Keratinocyte (primary cell): ENCODE measurements at regions not wholly inside any gene's neighbourhood (a gene's known extent, or its start where the extent isn't known, plus 50 kb on each side); places are given as distances from the start of the nearest gene placed in this dataset.

Experiments used
- DNase-seq: peaks from one replicate; pipeline ENCODE4 v3.0.0-alpha.2; 2011; ENCODE audit warnings: low read depth, missing footprints, low spot score
- FAIRE-seq: peaks from 2 replicates; lab custom pipeline; 2011; peaks lifted over from hg19 to GRCh38; lab: Jason Lieb, UNC
- H2AFZ ChIP-seq: 2 replicates; pipeline ENCODE4 v1.6.0; 2012; ENCODE audit warnings: low read length, control low read depth, inconsistent platforms; ENCODE audit not compliant: control insufficient read depth
- H3K27ac ChIP-seq: 2 replicates; pipeline ENCODE4 v1.5.1; 2011; ENCODE audit warnings: low read length; ENCODE audit not compliant: control insufficient read depth, insufficient read depth
- H3K27me3 ChIP-seq: 3 replicates; pipeline ENCODE4 v1.6.0; 2011; ENCODE audit warnings: low read length; ENCODE audit not compliant: control insufficient read depth, insufficient read depth; ENCODE audit errors: extremely low read depth
- H3K36me3 ChIP-seq, 2 experiments: 2 replicates in 1 of 2; 3 replicates in 1 of 2; pipeline ENCODE4 v1.5.1; 2011; ENCODE audit warnings: low read length in 2 of 2, mild to moderate bottlenecking in 1 of 2; ENCODE audit not compliant: control insufficient read depth in 2 of 2, insufficient read depth in 2 of 2; ENCODE audit errors: extremely low read depth in 1 of 2
- H3K4me1 ChIP-seq: 3 replicates; pipeline ENCODE4 v1.5.1; 2011; ENCODE audit warnings: low read length; ENCODE audit not compliant: control insufficient read depth, insufficient read depth; ENCODE audit errors: extremely low read depth
- H3K4me2 ChIP-seq: 3 replicates; pipeline ENCODE4 v1.6.0; 2011; ENCODE audit warnings: low read depth, low read length; ENCODE audit not compliant: control insufficient read depth, insufficient read depth; ENCODE audit errors: extremely low read depth
- H3K4me3 ChIP-seq, 3 experiments: fragments of 200-600 bp in 1 of 3; sonication (generic) in 1 of 3; 2 replicates in 2 of 3; 3 replicates in 1 of 3; pipeline ENCODE4 v1.5.1; 2011 to 2016; ENCODE audit warnings: low read length in 3 of 3, mild to moderate bottlenecking in 3 of 3, control low read depth in 2 of 3, inconsistent platforms in 1 of 3, low read depth in 1 of 3, mixed read lengths in 1 of 3, mixed run types in 1 of 3, moderate library complexity in 1 of 3; ENCODE audit not compliant: control insufficient read depth in 2 of 3, insufficient read depth in 2 of 3; ENCODE audit errors: extremely low read depth in 1 of 3
- H3K79me2 ChIP-seq: 2 replicates; pipeline ENCODE4 v1.6.0; 2012; ENCODE audit warnings: low read length; ENCODE audit not compliant: control insufficient read depth, insufficient read depth
- H3K9ac ChIP-seq: 3 replicates; pipeline ENCODE4 v1.6.0; 2011; ENCODE audit warnings: low read length; ENCODE audit not compliant: control insufficient read depth, insufficient read depth; ENCODE audit errors: extremely low read depth
- H3K9me1 ChIP-seq: 3 replicates; pipeline ENCODE4 v1.6.0; 2011; ENCODE audit warnings: low read length; ENCODE audit not compliant: control insufficient read depth, insufficient read depth; ENCODE audit errors: extremely low read depth
- H3K9me3 ChIP-seq: 2 replicates; pipeline ENCODE4 v1.5.1; 2012; ENCODE audit warnings: low read depth, low read length; ENCODE audit not compliant: control insufficient read depth
- H4K20me1 ChIP-seq: 3 replicates; pipeline ENCODE4 v1.6.0; 2011; ENCODE audit warnings: low read length; ENCODE audit not compliant: control insufficient read depth, insufficient read depth; ENCODE audit errors: extremely low read depth
- CTCF ChIP-seq, 3 experiments: IDR thresholded peaks in 1 of 3; conservative IDR thresholded peaks in 1 of 3; optimal IDR thresholded peaks in 1 of 3; 2 replicates in 2 of 3; 3 replicates in 1 of 3; pipeline versions ENCODE3 to v1.5.1; 2011; ENCODE audit warnings: low read length in 3 of 3, mild to moderate bottlenecking in 3 of 3, moderate library complexity in 2 of 3, control low read depth in 1 of 3, inconsistent platforms in 1 of 3; ENCODE audit not compliant: insufficient read depth in 2 of 3; ENCODE audit errors: extremely low read depth in 1 of 3
- EZH2 ChIP-seq: IDR thresholded peaks from one replicate; pipeline ENCODE4 v1.6.1; 2012; ENCODE audit warnings: inconsistent platforms, mild to moderate bottlenecking, low read length, moderate library complexity
- dilution Hi-C: fragments of 300-500 bp; cut with MboI; formaldehyde crosslinking; loops from one replicate; pipeline ENCODE4 v1.7.0; 2020; ENCODE audit warnings: low sequenced_read_pairs; ENCODE audit not compliant: extremely low pct_ligation_motif_present

GRCh38 chr1:87190402-87190801, 138.3 kb upstream of the LMO4 start:
- Histone ChIP-seq H3K4me1 (no peaks in the 10 kb centered on the region), H3K9ac (no peak overlapping the region), H3K27me3 (peaks cover 9% of the 10 kb centered on the region), H3K4me3 (no peak overlapping the region), H3K9me1 (no peaks in the 10 kb centered on the region), H2AFZ (no peak overlapping the region), H3K36me3 (no peaks in the 10 kb centered on the region), H3K4me2 (no peak overlapping the region), H3K27ac (no peak overlapping the region), H4K20me1 (no peaks in the 10 kb centered on the region), H3K9me3 (no peaks in the 10 kb centered on the region), H3K79me2 (no peaks in the 10 kb centered on the region)
- dilution Hi-C loops = no loop called here
- FAIRE-seq = no peak
- no peak for TF ChIP-seq EZH2
- TF ChIP-seq CTCF (optimal IDR thresholded peaks at IDR 0.05 in 1 of 3, IDR thresholded peaks at IDR 0.05 in 1 of 3, conservative IDR thresholded peaks at IDR 0.05 in 1 of 3; ENCODE audit: extremely low read depth in 1 of 3, insufficient read depth in 2 of 3, low read length in 3 of 3) = no peak
- no peak for DNase-seq

GRCh38 chr1:87191646-87192045, 137.0 kb upstream of the LMO4 start:
- peaks cover 9% of the 10 kb centered on the region for H3K27me3 ChIP-seq
- no peaks in the 10 kb centered on the region for H3K36me3 ChIP-seq
- H3K9ac ChIP-seq = no peak overlapping the region
- no peaks in the 10 kb centered on the region for H4K20me1 ChIP-seq
- TF ChIP-seq CTCF (optimal IDR thresholded peaks at IDR 0.05 in 1 of 3, IDR thresholded peaks at IDR 0.05 in 1 of 3, conservative IDR thresholded peaks at IDR 0.05 in 1 of 3; ENCODE audit: extremely low read depth in 1 of 3, insufficient read depth in 2 of 3, low read length in 3 of 3) (no peak), EZH2 (no peak)
- dilution Hi-C loops = no loop called here
- H2AFZ ChIP-seq = no peak overlapping the region
- no peaks in the 10 kb centered on the region for H3K9me3 ChIP-seq
- DNase-seq (no peak), FAIRE-seq (no peak)
- H3K27ac ChIP-seq = no peak overlapping the region
- no peak overlapping the region for H3K4me3 ChIP-seq
- no peaks in the 10 kb centered on the region for H3K79me2 ChIP-seq
- H3K4me1 ChIP-seq = no peaks in the 10 kb centered on the region
- no peaks in the 10 kb centered on the region for H3K9me1 ChIP-seq
- H3K4me2 ChIP-seq = no peak overlapping the region
